NCI-H2227 (cell line): ENCODE measurements at regions not wholly inside any gene's neighbourhood (a gene's known extent, or its start where the extent isn't known, plus 50 kb on each side); places are given as distances from the start of the nearest gene placed in this dataset.

Experiments used
- DNase-seq: peaks from one replicate; lab custom pipeline; 2025; ENCODE audit not compliant: unreplicated experiment; lab: John Stamatoyannopoulos, UW

GRCh38 chr6:141688916-141689315 is 443.8 kb upstream of the GJE1 start:
- no peak for DNase-seq

GRCh38 chr6:141685416-141685815 is 447.3 kb upstream of the GJE1 start:
- no peak for DNase-seq

- no peak for DNase-seq
Observed at GRCh38 chr6:141682391-141682790, 450.3 kb upstream of the GJE1 start.

GRCh38 chr6:141677598-141678211 is 455.0 kb upstream of the GJE1 start:
- no peak for DNase-seq

- DNase-seq: no peak
Observed at GRCh38 chr6:141675957-141676356, 456.8 kb upstream of the GJE1 start.

GRCh38 chr6:141669141-141669540 is 463.6 kb upstream of the GJE1 start:
- no peak for DNase-seq

GRCh38 chr6:141667580-141668309 is 465.0 kb upstream of the GJE1 start:
- DNase-seq: no peak

GRCh38 chr6:141666187-141666586 is 466.5 kb upstream of the GJE1 start:
- no peak for DNase-seq

- no peak for DNase-seq
Observed at GRCh38 chr6:141664744-141665143, 468.0 kb upstream of the GJE1 start.

- DNase-seq: no peak
Observed at GRCh38 chr6:141659582-141659981, 473.1 kb upstream of the GJE1 start.

GRCh38 chr6:141658696-141659095 is 474.0 kb upstream of the GJE1 start:
- no peak for DNase-seq

- DNase-seq: no peak
Observed at GRCh38 chr6:141657812-141658211, 474.9 kb upstream of the GJE1 start.

GRCh38 chr6:141653590-141653989 is 479.1 kb upstream of the GJE1 start:
- DNase-seq: no peak

GRCh38 chr6:141641951-141642350 is 490.8 kb upstream of the GJE1 start:
- DNase-seq: no peak

GRCh38 chr6:141641406-141641805 is 491.3 kb upstream of the GJE1 start:
- no peak for DNase-seq

GRCh38 chr6:141635621-141636020 is 497.1 kb upstream of the GJE1 start:
- DNase-seq: no peak

GRCh38 chr6:141634269-141634668 is 498.5 kb upstream of the GJE1 start:
- no peak for DNase-seq

- DNase-seq: no peak
Observed at GRCh38 chr6:141624301-141624700, 508.4 kb upstream of the GJE1 start.

- no peak for DNase-seq
Observed at GRCh38 chr6:141618180-141618581, 514.5 kb upstream of the GJE1 start.

GRCh38 chr6:141610741-141611140 is 522.0 kb upstream of the GJE1 start:
- DNase-seq: no peak

- DNase-seq: no peak
Observed at GRCh38 chr6:141607956-141608355, 524.8 kb upstream of the GJE1 start.

GRCh38 chr6:141598487-141598886 is 534.2 kb upstream of the GJE1 start:
- no peak for DNase-seq

- no peak for DNase-seq
Observed at GRCh38 chr6:141594874-141595273, 537.9 kb upstream of the GJE1 start.
